Brain microvascular endothelial cell (primary cell): ENCODE measurements at regions not wholly inside any gene's neighbourhood (a gene's known extent, or its start where the extent isn't known, plus 50 kb on each side); places are given as distances from the start of the nearest gene placed in this dataset.
"Not testable (repeated sequence)": the region's sequence is repeated elsewhere in the genome, so short reads cannot be mapped to it uniquely, and the experiment has no call there.

Experiments used
- DNase-seq: peaks from one replicate; pipeline ENCODE4 v3.0.0-alpha.2; 2020
- H3K27ac ChIP-seq: fragments of 250-450 bp; sonication (Bioruptor Pico); 2 replicates; pipeline ENCODE4 v1.5.1; 2020; ENCODE audit warnings: mild to moderate bottlenecking, moderate library complexity
- H3K27me3 ChIP-seq: fragments of 250-450 bp; sonication (Bioruptor Pico); replicated peaks from 2 replicates; pipeline ENCODE4 v1.5.1; 2020; ENCODE audit warnings: mild to moderate bottlenecking
- H3K36me3 ChIP-seq: fragments of 250-450 bp; sonication (Bioruptor Pico); replicated peaks from 2 replicates; pipeline ENCODE4 v1.5.1; 2020; ENCODE audit warnings: mild to moderate bottlenecking
- H3K4me3 ChIP-seq: 2 replicates; pipeline ENCODE4 v1.5.1; 2011; ENCODE audit warnings: low read depth, mild to moderate bottlenecking, control low read depth, low read length, moderate library complexity
- CTCF ChIP-seq: IDR thresholded peaks from 2 replicates; pipeline ENCODE4 v1.5.1; 2011; ENCODE audit warnings: low read depth, mild to moderate bottlenecking, moderate library complexity, low read length, control low read depth, inconsistent platforms; ENCODE audit errors: missing control alignments
- in situ Hi-C: cut with HindIII; loops from 2 replicates; pipeline ENCODE4 v1.10.0; 2017; ENCODE audit warnings: low sequenced_read_pairs, low pct_ligation_motif_present

- peak; percentile 27 for DNase-seq
- H3K4me3 ChIP-seq = no peak overlapping the region
- H3K27ac ChIP-seq = no peak overlapping the region
- H3K36me3 ChIP-seq = no peaks in the 10 kb centered on the region
- in situ Hi-C loops = no loop called here
- no peaks in the 10 kb centered on the region for H3K27me3 ChIP-seq
- peak; percentile 76 for TF ChIP-seq CTCF
Measured at GRCh38 chr7:23938937-23939552, 229.0 kb downstream of the STK31 start.

DNA sequence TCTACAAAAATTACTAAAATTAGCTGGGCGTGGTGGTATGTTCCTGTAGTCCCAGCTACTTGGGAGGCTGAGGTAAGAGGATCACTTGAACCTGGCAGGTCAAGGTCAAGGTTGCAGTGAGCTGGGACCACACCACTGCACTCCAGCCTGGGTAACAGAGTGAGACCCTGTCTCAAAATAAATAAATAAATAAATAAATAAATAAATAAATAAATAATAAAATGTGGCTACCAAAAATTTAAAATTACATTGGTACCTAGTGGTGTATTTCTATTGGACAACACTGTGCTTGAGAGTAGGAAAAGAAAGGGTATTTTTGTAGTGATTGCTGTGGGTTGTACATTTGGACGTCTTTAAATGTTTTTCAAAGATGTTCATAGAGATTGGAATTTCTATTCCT lies 229.7 kb downstream of the STK31 start:
- H3K4me3 ChIP-seq, DNase-seq, in situ Hi-C loops, H3K27me3 ChIP-seq, H3K36me3 ChIP-seq, H3K27ac ChIP-seq: not testable (repeated sequence)

DNA sequence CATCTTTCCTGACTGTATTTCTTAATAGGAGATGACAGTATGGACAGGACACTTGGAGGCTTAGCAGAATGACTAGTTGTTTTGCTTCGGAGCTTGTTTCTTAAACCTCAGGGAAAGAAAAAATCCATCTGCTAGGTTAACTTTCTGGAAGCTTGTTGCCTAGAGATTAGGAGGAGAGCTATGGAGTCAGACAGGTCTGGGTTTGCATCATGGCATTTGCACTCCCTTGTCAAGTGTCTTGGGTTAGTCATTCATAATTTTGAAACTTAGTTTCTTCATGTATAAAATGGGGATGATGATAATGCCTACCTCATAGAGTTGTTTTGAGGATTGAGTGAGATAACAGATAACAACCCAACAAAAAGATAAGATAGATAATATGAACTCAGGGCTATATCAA lies 231.5 kb downstream of the STK31 start:
- TF ChIP-seq CTCF = no peak
- H3K36me3 ChIP-seq = no peaks in the 10 kb centered on the region

DNA sequence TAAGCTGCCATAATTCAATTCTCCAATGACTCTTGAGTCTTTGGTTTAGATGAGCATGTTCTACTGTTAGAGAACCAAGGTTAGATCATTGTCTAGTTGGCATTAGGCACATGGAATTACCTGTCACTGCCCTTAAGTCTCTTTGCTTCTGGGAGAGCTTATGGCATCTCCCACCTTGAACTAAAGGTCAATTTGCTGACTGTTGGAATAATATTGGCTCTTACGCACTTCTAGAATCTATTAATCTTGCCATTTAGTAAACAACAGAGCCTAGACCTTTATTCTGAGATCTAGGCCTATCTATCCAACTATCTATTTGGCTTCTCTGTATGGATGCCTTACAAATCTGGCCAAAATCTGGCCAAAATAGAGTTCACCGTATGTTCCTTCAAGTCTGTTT lies 232.0 kb downstream of the STK31 start:
- H3K4me3 ChIP-seq = no peak overlapping the region
- H3K27me3 ChIP-seq = no peaks in the 10 kb centered on the region
- TF ChIP-seq CTCF = no peak
- H3K36me3 ChIP-seq = no peaks in the 10 kb centered on the region
- no peak for DNase-seq
- in situ Hi-C loops = no loop called here
- H3K27ac ChIP-seq = no peak overlapping the region

More for the DNA sequence above, 231.5 kb downstream of the STK31 start:
- H3K27ac ChIP-seq = no peak overlapping the region
- H3K4me3 ChIP-seq = no peak overlapping the region
- no peak for DNase-seq
- no peaks in the 10 kb centered on the region for H3K27me3 ChIP-seq
- in situ Hi-C loops = no loop called here

- Histone ChIP-seq H3K36me3 (no peaks in the 10 kb centered on the region), H3K4me3 (no peak overlapping the region), H3K27ac (no peak overlapping the region), H3K27me3 (no peaks in the 10 kb centered on the region)
- DNase-seq = no peak
- in situ Hi-C loops = no loop called here
- TF ChIP-seq CTCF = no peak
Measured at GRCh38 chr7:23944131-23944530, 234.1 kb downstream of the STK31 start.

- Histone ChIP-seq H3K27ac (no peak overlapping the region), H3K4me3 (no peak overlapping the region), H3K36me3 (no peaks in the 10 kb centered on the region), H3K27me3 (no peaks in the 10 kb centered on the region)
- in situ Hi-C loops = no loop called here
- no peak for TF ChIP-seq CTCF
- no peak for DNase-seq
Measured at GRCh38 chr7:23945472-23945871, 235.5 kb downstream of the STK31 start.
